Occipital lobe (tissue), 1 donor: ENCODE measurements at regions not wholly inside any gene's neighbourhood (a gene's known extent, or its start where the extent isn't known, plus 50 kb on each side); places are given as distances from the start of the nearest gene placed in this dataset.
"Not testable (repeated sequence)": the region's sequence is repeated elsewhere in the genome, so short reads cannot be mapped to it uniquely, and the experiment has no call there.

Experiments
- DNase-seq: peaks from one replicate; lab custom pipeline; 2025; lab: John Stamatoyannopoulos, UW

GRCh38 chr16:60151987-60152386 is 1417.9 kb upstream of the GOT2 start:
- DNase-seq, result no peak

DNA sequence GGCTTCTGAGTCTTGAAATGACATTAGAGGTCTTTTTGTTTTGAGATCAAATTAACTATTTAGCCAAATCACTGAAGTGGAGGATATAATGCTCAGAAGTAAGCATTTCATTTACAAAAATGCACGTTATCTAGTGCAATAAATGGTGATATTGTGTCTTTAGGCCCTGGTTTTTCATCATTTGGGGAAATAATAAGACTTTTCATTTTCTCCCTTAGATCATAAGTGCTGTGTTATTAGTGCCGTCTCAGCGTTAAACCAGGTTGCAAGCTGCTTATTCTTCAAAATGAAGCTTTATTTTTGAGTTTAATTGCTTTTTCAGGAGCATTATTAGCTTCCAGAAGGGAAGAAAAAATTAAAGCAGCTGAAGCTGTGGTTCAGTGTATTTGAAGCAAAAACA is 1416.8 kb upstream of the GOT2 start:
- no peak for DNase-seq

DNA sequence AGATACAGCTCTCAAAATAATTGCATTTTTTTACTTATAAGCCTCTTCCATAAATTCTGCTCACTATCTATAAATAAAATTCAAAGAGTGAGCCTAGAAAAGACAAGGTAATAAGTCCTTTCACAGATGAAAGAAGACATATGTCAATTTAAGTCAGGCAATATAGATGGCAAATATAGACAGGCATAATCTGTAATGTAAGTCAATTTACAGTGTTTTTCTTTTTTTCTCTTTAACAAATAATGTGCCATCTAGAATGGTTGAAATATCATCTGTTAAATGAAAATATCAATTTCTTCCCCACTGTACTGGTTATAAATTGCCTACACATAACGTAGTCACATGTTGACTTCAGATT is 1409.2 kb upstream of the GOT2 start:
- DNase-seq, result no peak

DNA sequence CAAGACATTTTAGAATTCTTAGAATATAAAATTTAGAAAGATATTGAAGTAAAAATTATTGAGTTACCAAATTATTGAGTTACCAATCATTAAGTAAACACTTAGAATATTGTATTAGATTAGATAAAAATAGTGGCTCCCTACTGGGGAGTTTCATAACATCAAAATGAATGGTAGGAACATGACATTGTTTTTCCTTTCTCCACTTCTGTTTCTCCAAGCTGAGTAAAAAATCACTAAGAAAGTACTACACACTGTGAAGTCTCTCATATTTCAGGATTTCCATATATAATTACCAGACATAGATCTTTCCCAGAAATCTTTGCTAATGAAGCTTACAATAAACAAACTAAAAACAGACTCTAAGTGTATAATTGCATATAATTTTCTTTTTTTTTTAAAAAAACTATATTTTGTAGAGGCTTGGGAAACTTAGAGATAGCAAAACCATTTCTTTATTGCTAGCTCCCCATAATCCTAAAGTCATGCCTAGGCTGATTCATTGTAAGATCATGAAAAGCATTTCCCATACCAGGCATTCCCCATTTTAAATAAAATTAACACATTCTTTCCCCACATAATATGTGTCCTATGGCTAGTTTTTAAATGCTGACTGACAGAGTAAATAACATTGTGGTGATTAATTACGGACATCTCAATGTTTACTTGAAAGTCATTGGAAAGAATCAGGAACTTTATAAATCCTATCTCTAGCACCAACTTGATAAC is 1408.7 kb upstream of the GOT2 start:
- DNase-seq, result no peak

DNA sequence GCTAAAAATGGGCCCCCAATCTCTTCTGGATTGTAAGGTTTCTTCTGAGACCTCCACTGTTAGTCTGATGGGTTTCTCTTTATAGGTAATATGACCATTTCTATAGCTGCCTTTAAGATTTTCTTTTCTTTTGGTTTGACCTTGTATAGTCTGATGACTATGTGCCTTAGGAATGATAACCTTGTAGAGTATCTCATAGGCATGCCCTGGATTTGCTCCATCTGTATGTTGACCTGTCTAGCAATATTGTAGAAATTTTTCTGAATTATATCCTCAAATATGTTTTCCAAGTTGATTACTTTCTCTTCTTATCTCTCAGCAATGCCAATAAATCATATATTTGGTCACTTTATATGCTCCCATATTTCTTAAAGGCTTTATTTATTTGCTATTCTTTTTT is 1403.8 kb upstream of the GOT2 start:
- no peak for DNase-seq

DNA sequence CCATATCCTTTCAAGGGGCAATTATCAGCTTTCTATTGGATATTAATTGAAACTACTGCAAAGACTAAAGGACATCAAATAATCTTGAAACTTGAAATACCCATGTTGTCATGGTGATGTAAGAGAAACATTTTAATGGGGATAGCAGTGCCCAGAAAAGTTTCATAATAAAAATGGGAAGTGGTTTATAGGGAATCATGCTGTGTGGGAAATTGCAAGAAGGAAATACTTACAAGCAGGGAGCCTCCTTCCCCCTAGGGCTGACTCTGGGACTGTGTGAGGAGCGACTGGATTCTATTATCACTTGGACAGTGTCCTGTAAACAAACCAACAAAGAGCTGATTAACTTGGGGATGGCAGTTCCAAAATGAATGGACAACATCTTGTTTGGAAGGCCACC is 1393.1 kb upstream of the GOT2 start:
- no peak for DNase-seq

DNA sequence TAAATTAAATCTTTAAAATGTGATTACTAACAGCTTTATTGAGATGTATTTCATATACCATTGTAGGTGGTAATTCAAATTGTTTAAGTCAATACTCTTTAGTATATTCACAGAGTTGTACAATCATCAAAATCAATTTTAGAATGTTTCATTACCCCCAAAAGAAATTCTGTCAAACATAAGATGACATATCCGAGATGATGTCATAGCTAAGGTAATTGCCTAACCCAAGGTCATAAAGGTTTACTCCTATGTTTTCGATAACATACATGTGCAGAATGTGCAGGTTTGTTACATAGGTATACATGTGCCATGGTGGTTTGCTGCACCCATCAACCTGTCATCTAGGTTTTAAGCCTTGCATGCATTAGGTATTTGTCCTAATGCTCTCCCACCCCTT is 1392.0 kb upstream of the GOT2 start:
- not testable (repeated sequence) for DNase-seq

- DNase-seq, result no peak
Measured at GRCh38 chr16:60123392-60124023, 1389.4 kb upstream of the GOT2 start.

- no peak for DNase-seq
Measured at GRCh38 chr16:60120586-60120985, 1386.5 kb upstream of the GOT2 start.

DNA sequence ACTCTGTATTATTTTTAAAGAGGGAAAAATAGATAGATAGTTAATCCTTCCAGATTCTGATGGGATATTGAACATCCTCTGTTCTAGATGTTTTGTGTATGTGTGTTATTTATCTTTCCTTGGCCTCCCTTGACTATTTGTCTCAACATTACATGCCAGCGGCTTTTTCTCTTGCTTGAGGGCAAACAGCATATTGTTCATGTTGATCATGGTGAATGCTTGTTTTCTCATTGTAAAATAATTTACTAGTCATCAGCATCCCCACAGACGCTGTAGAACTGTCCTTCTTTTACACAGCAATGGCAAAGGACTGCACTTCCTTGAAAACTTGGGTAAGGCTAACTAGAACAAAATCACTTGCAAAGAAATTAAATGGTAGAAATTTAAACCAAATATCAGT is 1376.4 kb upstream of the GOT2 start:
- DNase-seq, result no peak

- no peak for DNase-seq
Measured at GRCh38 chr16:60107871-60108270, 1373.8 kb upstream of the GOT2 start.

DNA sequence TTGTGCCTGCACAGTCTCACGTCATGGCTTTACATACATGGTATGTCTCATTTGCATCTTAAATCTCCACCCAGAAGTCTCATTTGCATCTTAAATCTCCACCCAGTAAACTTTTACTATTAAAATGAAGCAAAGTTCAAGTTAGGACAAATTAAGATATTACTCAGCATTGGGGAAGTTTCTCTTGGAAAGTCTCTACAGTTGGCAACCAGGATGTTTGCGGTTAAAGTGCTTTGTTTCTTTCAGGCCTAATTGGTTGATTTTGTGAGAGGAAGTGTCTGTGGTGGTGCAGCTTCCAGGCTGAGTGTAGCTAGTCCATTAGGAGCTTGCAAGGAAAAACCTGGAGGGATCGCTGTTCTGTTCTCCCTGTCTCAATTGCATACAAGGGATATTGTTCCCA is 1373.3 kb upstream of the GOT2 start:
- no peak for DNase-seq

DNA sequence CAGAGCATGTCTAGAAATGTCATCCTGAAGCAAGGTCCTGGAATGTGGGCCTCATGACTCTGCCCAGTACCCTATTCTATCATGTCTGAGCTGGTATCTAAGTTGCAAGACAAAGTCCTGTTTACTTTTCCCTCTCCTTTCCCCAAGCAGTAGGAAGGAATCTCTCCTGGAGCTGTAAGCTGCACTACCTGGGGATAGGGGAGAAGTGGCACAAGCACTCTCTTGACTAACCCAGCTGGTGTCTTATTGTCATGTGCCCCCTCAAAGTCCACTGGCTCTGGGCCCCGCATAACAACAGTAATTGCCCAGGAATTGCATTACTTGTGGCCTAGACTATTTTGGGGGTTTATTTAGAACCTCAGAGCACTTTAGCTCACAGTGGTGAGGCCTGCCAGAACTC is 1366.3 kb upstream of the GOT2 start:
- DNase-seq, result no peak

GRCh38 chr16:60091529-60091928 is 1357.4 kb upstream of the GOT2 start:
- DNase-seq, result no peak

DNA sequence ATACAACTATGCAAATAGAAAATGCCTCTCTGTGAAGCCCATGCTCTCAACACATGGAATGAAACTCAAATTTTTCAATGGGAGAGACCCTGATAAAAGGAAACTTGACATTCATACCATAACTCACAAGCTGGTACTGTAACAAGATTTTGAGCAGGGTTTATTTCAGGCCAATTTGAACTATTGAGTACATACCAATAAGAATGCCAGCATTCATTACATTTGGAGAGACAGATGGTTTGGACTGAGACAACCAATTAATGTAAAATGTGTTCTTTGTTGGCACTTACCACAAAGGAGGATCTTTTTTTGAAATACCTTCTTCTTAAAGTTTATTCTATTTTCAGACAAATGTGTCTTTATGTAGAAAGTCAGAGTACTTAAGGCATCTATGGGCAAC is 1357.0 kb upstream of the GOT2 start:
- DNase-seq, result no peak

DNA sequence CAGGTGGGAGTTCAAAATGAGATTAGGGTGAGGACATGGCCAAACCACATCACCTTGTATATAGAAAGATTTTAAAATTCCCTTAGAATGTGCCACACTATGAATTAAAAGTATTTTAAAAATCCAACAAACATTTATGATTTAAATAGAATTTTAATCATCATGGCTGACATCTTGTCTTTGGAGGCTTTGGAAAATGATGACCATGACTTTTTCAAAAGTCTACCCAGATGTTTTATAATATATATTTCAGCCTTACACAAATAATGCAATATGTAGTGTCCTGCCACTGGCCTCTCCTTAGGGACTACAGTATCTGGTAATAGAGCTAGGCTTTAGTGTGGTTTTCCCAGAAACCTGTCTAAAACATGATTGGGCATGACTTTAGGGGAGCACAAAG is 1353.4 kb upstream of the GOT2 start:
- DNase-seq, result no peak

DNA sequence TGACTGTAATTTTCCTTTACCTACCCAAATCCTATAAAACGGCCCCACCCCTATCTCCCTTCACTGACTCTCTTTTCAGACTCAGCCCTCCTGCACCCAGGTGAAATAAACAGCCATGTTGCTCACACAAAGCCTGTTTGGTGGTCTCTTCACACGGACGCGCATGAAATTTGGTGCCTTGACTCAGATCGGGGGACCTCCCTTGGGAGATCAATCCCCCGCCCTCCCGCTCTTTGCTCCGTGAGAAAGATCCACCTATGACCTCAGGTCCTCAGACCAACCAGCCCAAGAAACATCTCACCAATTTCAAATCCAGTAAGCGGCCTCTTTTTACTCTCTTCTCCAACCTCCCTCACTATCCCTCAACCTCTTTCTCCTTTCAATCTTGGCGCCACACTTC is 1344.7 kb upstream of the GOT2 start:
- DNase-seq, result not testable (repeated sequence)

DNA sequence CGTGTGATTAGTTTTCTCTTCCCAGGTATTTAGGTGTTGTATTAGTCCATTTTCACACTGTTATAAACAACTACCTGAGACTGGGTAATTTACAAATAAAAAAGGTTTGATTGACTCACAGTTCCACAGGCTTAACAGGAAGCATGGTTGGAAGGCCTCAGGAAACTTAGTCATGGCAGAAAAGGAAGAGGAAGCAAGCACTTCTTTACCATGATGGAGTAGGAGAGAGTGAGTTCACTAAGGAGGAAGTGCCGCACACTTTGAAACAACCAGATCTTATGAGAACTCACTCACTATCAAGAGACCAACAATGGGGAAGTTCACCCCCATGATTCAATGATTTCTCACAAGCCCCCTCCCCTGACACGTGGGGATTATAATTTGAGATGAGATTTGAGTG is 1343.7 kb upstream of the GOT2 start:
- DNase-seq, result no peak

DNA sequence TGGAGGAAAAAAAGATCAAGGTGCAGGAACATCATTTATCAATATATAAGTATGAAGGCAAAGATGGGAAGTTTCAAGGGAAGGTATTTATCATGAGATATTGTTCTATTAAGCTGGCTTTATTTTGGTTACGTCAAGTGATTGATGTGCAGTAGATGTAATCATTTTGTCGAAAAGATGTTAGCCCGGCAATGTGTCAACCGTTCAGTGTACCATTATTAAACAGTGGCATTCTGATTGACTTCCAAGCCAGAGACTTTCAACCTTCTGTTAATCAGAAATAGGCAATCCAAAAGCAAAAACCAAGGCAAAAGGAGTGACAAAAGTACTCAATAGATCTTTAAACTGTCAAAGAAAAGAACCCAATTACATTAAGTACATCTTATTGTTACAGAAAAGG is 1340.3 kb upstream of the GOT2 start:
- DNase-seq, result no peak

GRCh38 chr16:60073376-60073775 is 1339.3 kb upstream of the GOT2 start:
- DNase-seq, result no peak

DNA sequence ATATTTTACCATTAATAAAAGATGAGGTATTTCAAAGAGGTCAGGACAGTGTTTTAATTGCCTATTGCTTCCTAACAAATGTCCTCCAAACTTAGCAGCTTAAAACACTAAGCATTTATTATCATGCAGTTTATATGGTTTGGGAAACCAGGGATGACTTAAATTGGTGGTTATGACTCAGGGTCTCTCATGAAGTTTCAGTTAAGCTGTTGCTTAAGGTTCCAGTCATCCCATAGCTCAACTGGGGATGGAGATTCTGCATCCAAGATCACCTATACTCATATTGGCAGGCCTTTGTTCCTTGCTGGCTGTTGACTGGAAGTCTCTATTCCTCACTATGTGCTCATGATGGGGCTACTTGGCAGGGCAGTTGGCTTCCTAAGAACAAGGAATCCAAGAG is 1329.9 kb upstream of the GOT2 start:
- DNase-seq, result no peak

- no peak for DNase-seq
Measured at GRCh38 chr16:60061396-60061795, 1327.3 kb upstream of the GOT2 start.

- no peak for DNase-seq
Measured at GRCh38 chr16:60060731-60061130, 1326.6 kb upstream of the GOT2 start.

DNA sequence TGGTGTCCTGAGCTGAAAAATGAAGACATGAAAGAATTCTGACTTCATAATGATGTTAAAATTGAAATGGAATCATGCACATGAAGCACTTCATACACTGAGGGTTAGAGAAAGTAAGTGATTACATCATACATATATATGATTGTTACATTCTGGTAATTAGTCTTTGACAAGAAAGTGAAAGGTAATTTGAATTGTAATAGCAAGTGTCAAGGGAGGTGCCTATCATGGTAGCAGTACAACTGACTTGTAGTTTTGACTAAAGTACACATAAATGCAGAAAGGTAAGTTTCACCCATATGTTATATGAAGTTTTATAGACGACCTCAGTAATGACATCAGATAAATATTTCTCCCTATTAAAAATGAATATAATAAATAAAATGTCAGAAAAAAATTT is 1325.0 kb upstream of the GOT2 start:
- no peak for DNase-seq
